ENCODE measurements at regions not wholly inside any gene's neighbourhood (a gene's known extent, or its start where the extent isn't known, plus 50 kb on each side); places are given as distances from the start of the nearest gene placed in this dataset.

DNA sequence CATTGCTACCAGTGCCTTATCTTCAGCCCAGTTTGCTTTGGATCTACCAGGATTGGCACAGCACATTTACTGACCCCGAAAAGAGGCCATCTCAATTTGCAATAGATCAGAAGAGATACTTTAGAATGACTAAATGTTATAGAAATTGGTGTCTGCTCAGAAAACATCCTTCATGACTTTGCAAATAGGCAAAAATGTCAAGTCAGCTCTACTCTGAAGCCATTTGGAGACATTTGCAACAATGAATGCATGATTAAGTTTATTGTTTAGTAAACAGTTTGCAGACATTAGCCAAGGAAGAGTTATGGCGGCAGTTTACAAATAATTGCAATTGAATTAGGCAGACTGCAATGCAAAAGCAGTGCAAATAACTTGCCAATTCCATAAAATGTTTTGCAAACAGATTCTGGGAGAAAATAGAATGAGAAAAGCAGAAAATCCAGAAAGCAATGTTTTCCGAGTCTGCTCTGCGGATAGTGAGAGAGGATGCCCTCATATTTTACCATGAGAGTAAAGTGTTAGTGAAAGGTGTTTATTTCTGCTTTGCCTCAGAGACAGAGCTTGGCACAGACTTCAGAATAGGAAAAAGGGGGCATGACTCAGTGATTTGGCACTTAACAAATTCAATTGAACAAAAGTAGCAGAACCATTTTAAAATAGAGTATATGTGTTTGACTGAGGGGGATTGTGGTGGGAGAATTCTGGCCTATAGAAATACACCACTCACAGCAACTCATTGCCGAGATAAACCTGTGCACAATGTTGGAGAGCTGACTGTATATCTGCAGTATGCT, 334.9 kb upstream of the NR2F2 start:
- TF ChIP-seq SUZ12 (IDR thresholded peaks at IDR 0.05; ENCODE audit: extremely low read depth, insufficient read depth, insufficient read length) (no peak), ZNF274 (IDR thresholded peaks at IDR 0.05; ENCODE audit: low read depth, low read length) (no peak), YY1 (IDR thresholded peaks at IDR 0.05; ENCODE audit: insufficient read depth, insufficient read length) (no peak)
- no peak overlapping the region for H3K4me3 ChIP-seq (ENCODE audit: insufficient read length, low read depth)
- H3K9ac ChIP-seq (ENCODE audit: insufficient read length, low read depth): no peak overlapping the region
- no peaks in the 10 kb centered on the region for H3K4me1 ChIP-seq (ENCODE audit: insufficient read depth, insufficient read length)
- H3K9me3 ChIP-seq (ENCODE audit: insufficient read depth, low read length): no peaks in the 10 kb centered on the region
- no peaks in the 10 kb centered on the region for H3K36me3 ChIP-seq (ENCODE audit: insufficient read depth, insufficient read length, low read length)
- DNase-seq (ENCODE audit: low read depth, low spot score): no peak
- H3K27me3 ChIP-seq (ENCODE audit: insufficient read depth, insufficient read length): no peaks in the 10 kb centered on the region

DNA sequence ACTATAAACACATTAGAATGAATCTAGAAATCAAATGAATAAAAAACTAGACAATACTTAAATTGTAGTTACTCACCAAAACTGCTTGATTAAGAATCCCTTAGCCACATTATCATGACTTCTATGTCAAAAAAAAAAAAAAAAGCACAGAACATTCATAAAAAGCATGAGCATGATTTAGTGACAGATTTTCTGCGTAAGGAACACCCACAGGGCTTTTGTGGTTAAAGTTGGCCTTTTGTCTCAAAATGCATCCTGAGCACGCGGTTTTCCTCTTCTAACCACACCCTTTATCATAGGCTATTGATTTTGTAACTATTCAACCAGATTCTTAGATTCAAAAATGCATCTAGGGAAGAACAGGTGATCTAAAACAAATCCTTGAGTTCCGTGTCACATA, 334.0 kb upstream of the NR2F2 start:
- Histone ChIP-seq H3K36me3 (ENCODE audit: insufficient read depth, insufficient read length, low read length) (no peaks in the 10 kb centered on the region), H3K27me3 (ENCODE audit: insufficient read depth, insufficient read length) (no peaks in the 10 kb centered on the region), H3K4me3 (ENCODE audit: insufficient read length, low read depth) (no peak overlapping the region), H3K9me3 (ENCODE audit: insufficient read depth, low read length) (no peaks in the 10 kb centered on the region), H3K9ac (ENCODE audit: insufficient read length, low read depth) (no peak overlapping the region), H3K4me1 (ENCODE audit: insufficient read depth, insufficient read length) (no peaks in the 10 kb centered on the region)
- DNase-seq (ENCODE audit: low read depth, low spot score): no peak
- TF ChIP-seq ZNF274 (IDR thresholded peaks at IDR 0.05; ENCODE audit: low read depth, low read length) (no peak), YY1 (IDR thresholded peaks at IDR 0.05; ENCODE audit: insufficient read depth, insufficient read length) (no peak), SUZ12 (IDR thresholded peaks at IDR 0.05; ENCODE audit: extremely low read depth, insufficient read depth, insufficient read length) (no peak)

DNA sequence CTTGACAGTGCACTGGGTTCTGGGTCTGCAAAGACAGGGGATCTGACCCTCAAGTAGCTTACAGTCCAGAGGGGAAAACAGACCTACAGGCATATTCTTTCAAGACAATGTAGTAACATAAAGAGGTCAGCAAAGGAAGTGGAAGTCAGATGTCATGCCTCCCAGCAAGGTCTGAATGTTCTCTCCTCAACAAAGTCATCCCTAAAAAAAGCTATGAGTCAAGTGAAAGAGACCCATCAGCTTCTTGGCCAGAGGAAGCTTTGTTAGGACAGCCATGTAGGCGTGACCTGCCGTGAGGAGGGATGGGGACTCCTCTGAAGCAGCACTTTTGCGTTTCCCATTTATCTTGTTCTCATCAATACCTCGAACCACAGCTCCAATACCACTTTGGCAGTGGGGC, 331.6 kb upstream of the NR2F2 start:
- H3K4me1 ChIP-seq (ENCODE audit: insufficient read depth, insufficient read length): no peaks in the 10 kb centered on the region
- TF ChIP-seq SUZ12 (IDR thresholded peaks at IDR 0.05; ENCODE audit: extremely low read depth, insufficient read depth, insufficient read length) (no peak), ZNF274 (IDR thresholded peaks at IDR 0.05; ENCODE audit: low read depth, low read length) (no peak), YY1 (IDR thresholded peaks at IDR 0.05; ENCODE audit: insufficient read depth, insufficient read length) (no peak)
- H3K9ac ChIP-seq (ENCODE audit: insufficient read length, low read depth): no peak overlapping the region
- no peaks in the 10 kb centered on the region for H3K36me3 ChIP-seq (ENCODE audit: insufficient read depth, insufficient read length, low read length)
- no peak overlapping the region for H3K4me3 ChIP-seq (ENCODE audit: insufficient read length, low read depth)
- H3K9me3 ChIP-seq (ENCODE audit: insufficient read depth, low read length): no peaks in the 10 kb centered on the region
- H3K27me3 ChIP-seq (ENCODE audit: insufficient read depth, insufficient read length): no peaks in the 10 kb centered on the region
- DNase-seq (ENCODE audit: low read depth, low spot score): no peak

DNA sequence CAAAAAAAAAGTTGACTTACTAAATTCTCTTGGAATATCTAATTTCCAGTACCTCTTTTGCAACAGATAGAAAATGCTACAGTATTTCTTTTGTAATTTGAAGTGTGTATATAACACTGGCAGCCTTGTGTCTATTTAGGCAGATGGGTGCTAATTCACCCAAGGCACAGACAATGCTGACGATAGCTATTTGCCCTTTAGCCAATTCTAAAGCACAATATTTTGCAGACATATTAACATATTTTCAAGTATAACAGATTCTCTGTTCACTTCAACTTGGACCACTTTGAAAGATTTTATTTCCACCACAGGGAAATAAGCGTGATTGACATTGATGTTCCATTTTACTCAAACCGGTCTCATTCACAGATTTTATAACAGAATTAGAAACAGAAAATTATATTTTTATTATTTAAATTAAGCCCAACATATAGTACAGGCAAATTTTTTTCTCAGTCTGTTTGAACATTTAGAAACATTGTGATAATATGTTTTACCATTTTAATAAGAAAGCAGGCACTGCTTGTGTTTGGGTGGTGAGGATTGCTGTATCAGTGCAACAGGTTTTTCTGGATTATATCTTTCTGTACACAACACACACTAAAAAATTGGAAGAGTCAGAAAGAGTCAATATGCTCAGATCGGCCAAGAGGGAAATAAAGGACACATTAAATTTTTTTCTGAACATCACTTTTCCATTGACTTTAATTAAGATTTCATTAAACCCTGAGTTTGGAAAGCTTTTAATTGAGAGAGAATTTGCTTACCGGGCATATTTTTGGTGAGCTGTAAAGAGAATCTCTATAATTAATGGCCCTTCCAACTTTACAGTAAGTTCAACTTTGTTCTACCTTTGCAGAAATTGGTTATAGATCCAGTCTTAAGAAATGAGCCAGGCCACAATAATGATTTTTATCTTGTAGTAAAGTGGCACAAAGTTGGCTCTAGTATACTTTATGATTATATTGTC, 327.3 kb upstream of the NR2F2 start:
- DNase-seq (ENCODE audit: low read depth, low spot score): no peak
- no peak overlapping the region for H3K4me3 ChIP-seq (ENCODE audit: insufficient read length, low read depth)
- H3K27me3 ChIP-seq (ENCODE audit: insufficient read depth, insufficient read length): no peaks in the 10 kb centered on the region
- H3K4me1 ChIP-seq (ENCODE audit: insufficient read depth, insufficient read length): no peaks in the 10 kb centered on the region
- H3K9ac ChIP-seq (ENCODE audit: insufficient read length, low read depth): no peak overlapping the region
- no peak for TF ChIP-seq ZNF274 (IDR thresholded peaks at IDR 0.05; ENCODE audit: low read depth, low read length)
- no peak for TF ChIP-seq YY1 (IDR thresholded peaks at IDR 0.05; ENCODE audit: insufficient read depth, insufficient read length)
- no peak for TF ChIP-seq SUZ12 (IDR thresholded peaks at IDR 0.05; ENCODE audit: extremely low read depth, insufficient read depth, insufficient read length)
- H3K36me3 ChIP-seq (ENCODE audit: insufficient read depth, insufficient read length, low read length): no peaks in the 10 kb centered on the region
- H3K9me3 ChIP-seq (ENCODE audit: insufficient read depth, low read length): no peaks in the 10 kb centered on the region

DNA sequence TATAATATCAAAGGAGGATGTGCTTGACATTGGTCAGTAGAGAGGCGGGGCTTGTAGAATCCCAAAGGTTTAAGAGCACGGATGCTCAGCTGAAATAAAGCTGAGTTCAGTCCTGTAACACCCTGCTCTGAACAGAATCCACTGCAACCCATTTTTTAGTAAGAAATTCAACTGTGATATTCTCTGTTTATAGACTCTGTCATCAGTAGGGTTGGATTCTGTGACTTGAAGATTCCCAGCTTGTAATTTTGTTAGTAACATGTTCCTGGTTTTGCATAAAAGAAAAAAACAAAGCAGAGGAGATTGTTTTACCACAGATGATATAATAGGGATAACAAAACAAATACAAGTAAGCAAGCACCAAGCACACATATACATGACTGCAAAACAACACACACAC, 324.6 kb upstream of the NR2F2 start:
- Histone ChIP-seq H3K4me1 (ENCODE audit: insufficient read depth, insufficient read length) (no peaks in the 10 kb centered on the region), H3K9ac (ENCODE audit: insufficient read length, low read depth) (no peak overlapping the region), H3K36me3 (ENCODE audit: insufficient read depth, insufficient read length, low read length) (no peaks in the 10 kb centered on the region), H3K9me3 (ENCODE audit: insufficient read depth, low read length) (no peaks in the 10 kb centered on the region), H3K27me3 (ENCODE audit: insufficient read depth, insufficient read length) (no peaks in the 10 kb centered on the region), H3K4me3 (ENCODE audit: insufficient read length, low read depth) (no peak overlapping the region)
- no peak for DNase-seq (ENCODE audit: low read depth, low spot score)
- TF ChIP-seq ZNF274 (IDR thresholded peaks at IDR 0.05; ENCODE audit: low read depth, low read length) (no peak), YY1 (IDR thresholded peaks at IDR 0.05; ENCODE audit: insufficient read depth, insufficient read length) (no peak), SUZ12 (IDR thresholded peaks at IDR 0.05; ENCODE audit: extremely low read depth, insufficient read depth, insufficient read length) (no peak)

DNA sequence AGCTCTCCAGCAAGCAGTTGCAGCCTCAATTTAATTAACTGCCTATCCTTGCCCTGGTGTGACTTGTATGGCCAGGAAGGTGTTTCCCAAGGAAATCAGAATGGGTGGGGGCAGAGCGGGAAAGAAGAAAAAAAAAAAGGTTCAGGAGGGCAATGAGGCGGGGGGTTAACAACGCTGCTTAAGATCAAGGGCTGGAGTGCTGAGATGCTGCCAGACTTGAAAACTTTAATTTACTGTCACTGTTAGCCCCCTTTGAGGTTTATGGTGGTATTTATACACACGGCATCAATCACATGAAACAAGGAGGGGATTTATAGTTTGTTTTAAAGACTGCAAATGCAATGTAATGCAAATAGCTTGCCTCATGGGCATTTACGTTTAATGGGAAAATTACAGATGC, 319.4 kb upstream of the NR2F2 start:
- Histone ChIP-seq H3K4me3 (ENCODE audit: insufficient read length, low read depth) (no peak overlapping the region), H3K9me3 (ENCODE audit: insufficient read depth, low read length) (no peaks in the 10 kb centered on the region), H3K9ac (ENCODE audit: insufficient read length, low read depth) (no peak overlapping the region), H3K4me1 (ENCODE audit: insufficient read depth, insufficient read length) (no peaks in the 10 kb centered on the region), H3K27me3 (ENCODE audit: insufficient read depth, insufficient read length) (no peaks in the 10 kb centered on the region), H3K36me3 (ENCODE audit: insufficient read depth, insufficient read length, low read length) (no peaks in the 10 kb centered on the region)
- TF ChIP-seq SUZ12 (IDR thresholded peaks at IDR 0.05; ENCODE audit: extremely low read depth, insufficient read depth, insufficient read length) (no peak), ZNF274 (IDR thresholded peaks at IDR 0.05; ENCODE audit: low read depth, low read length) (no peak), YY1 (IDR thresholded peaks at IDR 0.05; ENCODE audit: insufficient read depth, insufficient read length) (no peak)
- DNase-seq (ENCODE audit: low read depth, low spot score): no peak

DNA sequence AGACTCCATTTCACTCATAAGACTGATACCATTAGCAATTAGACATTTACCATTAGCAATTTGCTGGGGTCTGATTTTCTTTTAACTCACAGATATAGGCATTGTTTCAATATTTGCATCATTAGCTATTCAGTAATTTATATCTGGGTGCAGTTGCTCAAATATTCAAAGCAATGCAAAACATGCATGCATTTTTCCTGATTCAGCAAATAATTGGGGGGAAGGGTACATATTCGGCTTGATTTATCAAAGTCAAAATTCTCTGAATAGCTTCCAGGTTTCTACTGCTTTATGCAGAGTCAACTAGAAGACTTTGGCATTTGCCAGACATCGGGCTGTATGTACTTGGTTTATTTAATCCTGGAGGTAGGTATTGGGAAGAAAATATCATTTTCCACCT, 315.6 kb upstream of the NR2F2 start:
- no peaks in the 10 kb centered on the region for H3K36me3 ChIP-seq (ENCODE audit: insufficient read depth, insufficient read length, low read length)
- no peak for DNase-seq (ENCODE audit: low read depth, low spot score)
- H3K9me3 ChIP-seq (ENCODE audit: insufficient read depth, low read length): no peaks in the 10 kb centered on the region
- H3K27me3 ChIP-seq (ENCODE audit: insufficient read depth, insufficient read length): no peaks in the 10 kb centered on the region
- no peaks in the 10 kb centered on the region for H3K4me1 ChIP-seq (ENCODE audit: insufficient read depth, insufficient read length)
- no peak overlapping the region for H3K4me3 ChIP-seq (ENCODE audit: insufficient read length, low read depth)
- no peak overlapping the region for H3K9ac ChIP-seq (ENCODE audit: insufficient read length, low read depth)
- TF ChIP-seq YY1 (IDR thresholded peaks at IDR 0.05; ENCODE audit: insufficient read depth, insufficient read length): no peak
- no peak for TF ChIP-seq SUZ12 (IDR thresholded peaks at IDR 0.05; ENCODE audit: extremely low read depth, insufficient read depth, insufficient read length)
- TF ChIP-seq ZNF274 (IDR thresholded peaks at IDR 0.05; ENCODE audit: low read depth, low read length): no peak
